H9 (cell line): ENCODE measurements at regions not wholly inside any gene's neighbourhood (a gene's known extent, or its start where the extent isn't known, plus 50 kb on each side); places are given as distances from the start of the nearest gene placed in this dataset.

Experiments
- DNase-seq: peaks from one replicate; pipeline ENCODE4 v3.0.0-alpha.2; 2017
- H2AFZ ChIP-seq: one replicate; pipeline ENCODE4 v1.6.1; 2013; ENCODE audit warnings: mild to moderate bottlenecking, low read length, control low read depth, moderate library complexity
- H2AK5ac ChIP-seq: 2 replicates; pipeline ENCODE4 v1.6.1; 2013; ENCODE audit warnings: low read length, control low read depth, mixed read lengths; ENCODE audit not compliant: insufficient read length
- H2BK120ac ChIP-seq: one replicate; pipeline ENCODE4 v1.6.1; 2013; ENCODE audit warnings: low read depth, mild to moderate bottlenecking, low read length, control low read depth, inconsistent platforms; ENCODE audit not compliant: poor library complexity, severe bottlenecking
- H2BK12ac ChIP-seq: 2 replicates; pipeline ENCODE4 v1.6.1; 2013; ENCODE audit warnings: low read length, control low read depth, mixed read lengths, low read depth; ENCODE audit not compliant: insufficient read length
- H2BK15ac ChIP-seq: 2 replicates; pipeline ENCODE4 v1.6.1; 2013; ENCODE audit warnings: low read depth, low read length, control low read depth
- H2BK20ac ChIP-seq: one replicate; pipeline ENCODE4 v1.6.1; 2013; ENCODE audit warnings: low read depth, mild to moderate bottlenecking, low read length, control low read depth, inconsistent platforms; ENCODE audit not compliant: poor library complexity, severe bottlenecking
- H2BK5ac ChIP-seq: 2 replicates; pipeline ENCODE4 v1.6.1; 2013; ENCODE audit warnings: low read length, control low read depth, mixed read lengths; ENCODE audit not compliant: insufficient read length
- H3K14ac ChIP-seq: 2 replicates; pipeline ENCODE4 v1.6.1; 2013; ENCODE audit warnings: low read length, control low read depth; ENCODE audit not compliant: insufficient read depth
- H3K18ac ChIP-seq: 2 replicates; pipeline ENCODE4 v1.6.1; 2013; ENCODE audit warnings: low read depth, mild to moderate bottlenecking, mixed read lengths, low read length, control low read depth; ENCODE audit not compliant: insufficient read length
- H3K23ac ChIP-seq: 2 replicates; pipeline ENCODE4 v1.6.1; 2013; ENCODE audit warnings: low read length, control low read depth, mixed read lengths, low read depth; ENCODE audit not compliant: insufficient read length
- H3K23me2 ChIP-seq: 2 replicates; pipeline ENCODE4 v1.6.1; 2013; ENCODE audit warnings: low read depth, mild to moderate bottlenecking, mixed read lengths, low read length, control low read depth; ENCODE audit not compliant: insufficient read length, poor library complexity, severe bottlenecking
- H3K27ac ChIP-seq: 2 replicates; pipeline ENCODE4 v1.5.1; 2013; ENCODE audit warnings: low read length, control low read depth, mixed read lengths, low read depth; ENCODE audit not compliant: insufficient read length
- H3K27me3 ChIP-seq: 2 replicates; pipeline ENCODE4 v1.6.1; 2013; ENCODE audit warnings: low read length, control low read depth, inconsistent platforms; ENCODE audit not compliant: insufficient read depth
- H3K4ac ChIP-seq: 2 replicates; pipeline ENCODE4 v1.6.1; 2013; ENCODE audit warnings: low read depth, mild to moderate bottlenecking, control low read depth, inconsistent platforms, low read length, moderate library complexity
- H3K4me1 ChIP-seq: 2 replicates; pipeline ENCODE4 v1.6.1; 2013; ENCODE audit warnings: low read length, control low read depth, inconsistent platforms; ENCODE audit not compliant: insufficient read depth
- H3K4me2 ChIP-seq: 2 replicates; pipeline ENCODE4 v1.6.1; 2013; ENCODE audit warnings: low read length, control low read depth, mixed read lengths; ENCODE audit not compliant: insufficient read length, insufficient read depth
- H3K56ac ChIP-seq: 2 replicates; pipeline ENCODE4 v1.6.1; 2013; ENCODE audit warnings: low read depth, mild to moderate bottlenecking, mixed read lengths, low read length, control low read depth; ENCODE audit not compliant: insufficient read length
- H3K79me1 ChIP-seq: 2 replicates; pipeline ENCODE4 v1.6.1; 2013; ENCODE audit warnings: low read depth, mild to moderate bottlenecking, moderate library complexity, low read length, control low read depth, inconsistent platforms; ENCODE audit not compliant: insufficient read depth, poor library complexity, severe bottlenecking
- H3K79me2 ChIP-seq: 2 replicates; pipeline ENCODE4 v1.6.1; 2013; ENCODE audit warnings: low read length, control low read depth, inconsistent platforms; ENCODE audit not compliant: insufficient read depth
- H3K9ac ChIP-seq: 2 replicates; pipeline ENCODE4 v1.6.1; 2013; ENCODE audit warnings: low read length, control low read depth, mixed read lengths; ENCODE audit not compliant: insufficient read length; ENCODE audit errors: extremely low read depth
- H3K9me3 ChIP-seq: one replicate; pipeline ENCODE4 v1.6.1; 2013; ENCODE audit warnings: low read depth, low read length, inconsistent platforms; ENCODE audit not compliant: control insufficient read depth
- H3T11ph ChIP-seq: one replicate; pipeline ENCODE4 v1.6.1; 2013; ENCODE audit warnings: mild to moderate bottlenecking, low read length, control low read depth, inconsistent platforms
- H4K20me1 ChIP-seq: one replicate; pipeline ENCODE4 v1.6.1; 2013; ENCODE audit not compliant: control insufficient read depth, insufficient read length, insufficient read depth
- H4K5ac ChIP-seq: 2 replicates; pipeline ENCODE4 v1.6.1; 2013; ENCODE audit warnings: low read depth, mild to moderate bottlenecking, mixed read lengths, low read length, control low read depth; ENCODE audit not compliant: insufficient read length
- H4K8ac ChIP-seq: replicated peaks from 2 replicates; pipeline ENCODE4 v1.6.1; 2013; ENCODE audit warnings: low read length, control low read depth, mixed read lengths, low read depth; ENCODE audit not compliant: insufficient read length
- H4K91ac ChIP-seq: 2 replicates; pipeline ENCODE4 v1.6.1; 2013; ENCODE audit warnings: low read depth, mild to moderate bottlenecking, moderate library complexity, mixed read lengths, low read length, control low read depth; ENCODE audit not compliant: insufficient read length
- H3K27ac Mint-ChIP-seq, 3 experiments: 2 replicates in 2 of 3; 3 replicates in 1 of 3; pipeline ENCODE4 v1.8.0; 2020 to 2021; ENCODE audit warnings: mixed read lengths in 3 of 3, mild to moderate bottlenecking in 1 of 3, moderate library complexity in 1 of 3
- H3K27me3 Mint-ChIP-seq: 2 replicates; pipeline ENCODE4 v1.8.0; 2021; ENCODE audit warnings: low read depth, mild to moderate bottlenecking, moderate library complexity, mixed read lengths
- H3K36me3 Mint-ChIP-seq, 3 experiments: 2 replicates in 2 of 3; 3 replicates in 1 of 3; pipeline ENCODE4 v1.8.0; 2020 to 2021; ENCODE audit warnings: low read depth in 3 of 3, mixed read lengths in 3 of 3; ENCODE audit not compliant: insufficient read depth in 1 of 3
- H3K4me1 Mint-ChIP-seq, 2 experiments: 2 replicates each; pipeline ENCODE4 v1.8.0; 2020; ENCODE audit warnings: mixed read lengths in 2 of 2
- H3K4me3 Mint-ChIP-seq, 2 experiments: 2 replicates in 1 of 2; 3 replicates in 1 of 2; pipeline ENCODE4 v1.8.0; 2020 to 2021; ENCODE audit warnings: mild to moderate bottlenecking in 2 of 2, mixed read lengths in 2 of 2, moderate library complexity in 1 of 2
- H3K9me3 Mint-ChIP-seq, 2 experiments: 2 replicates in 1 of 2; 3 replicates in 1 of 2; pipeline ENCODE4 v1.8.0; 2020; ENCODE audit warnings: mild to moderate bottlenecking in 2 of 2, mixed read lengths in 2 of 2, moderate library complexity in 1 of 2
- WGBS: extraction: QIAGEN DNeasy Blood & Tissue Kit; methylation state at CpG from one replicate; pipeline ENCODE4 v1.1.7; 2013; ENCODE audit warnings: missing lambda C conversion rate, low lambda C conversion rate, mixed read lengths; ENCODE audit not compliant: insufficient read length; ENCODE audit errors: extremely low coverage; 5-methylcytosine and 5-hydroxymethylcytosine counted together
- TF ChIP-seq, protein P1 (sequence below): fragments of 200-600 bp; sonication (generic); conservative IDR thresholded peaks from 3 replicates; pipeline ENCODE4 v1.8.0; 2021; ENCODE audit warnings: antibody characterized with exemption, mild to moderate bottlenecking

- Histone ChIP-seq H3K4ac (no peak overlapping the region), H3K23me2 (no peaks in the 10 kb centered on the region), H3T11ph (no peak overlapping the region), H4K5ac (no peak overlapping the region), H3K23ac (no peak overlapping the region), H2BK20ac (no peak overlapping the region), H4K20me1 (no peaks in the 10 kb centered on the region), H4K8ac (no peak overlapping the region), H3K9me3 (no peaks in the 10 kb centered on the region), H2AFZ (no peak overlapping the region), H3K4me1 (peaks cover 2% of the 10 kb centered on the region; the same call in 1 of the 2 replicates), H3K14ac (no peak overlapping the region), H2BK12ac (no peak overlapping the region), H3K79me2 (no peaks in the 10 kb centered on the region), H3K18ac (no peak overlapping the region), H4K91ac (no peak overlapping the region), H2BK15ac (no peak overlapping the region), H2BK5ac (no peak overlapping the region), H3K9ac (no peak overlapping the region), H3K27ac (no peak overlapping the region), H2AK5ac (no peak overlapping the region), H2BK120ac (no peak overlapping the region), H3K79me1 (no peaks in the 10 kb centered on the region), H3K4me2 (no peak overlapping the region), H3K27me3 (no peaks in the 10 kb centered on the region), H3K56ac (no peak overlapping the region)
- Mint-ChIP-seq H3K27ac (no peak overlapping the region), H3K4me1 (peaks cover 58 to 63% of the 10 kb centered on the region in 2 experiments), H3K36me3 (no peaks in the 10 kb centered on the region; a peak in 1 of 7 replicates), H3K9me3 (peaks cover 5 to 12% of the 10 kb centered on the region in 2 experiments; a peak in 2 of 5 replicates), H3K4me3 (no peak overlapping the region), H3K27me3 (peaks cover 20% of the 10 kb centered on the region)
- TF ChIP-seq, protein P1, sequence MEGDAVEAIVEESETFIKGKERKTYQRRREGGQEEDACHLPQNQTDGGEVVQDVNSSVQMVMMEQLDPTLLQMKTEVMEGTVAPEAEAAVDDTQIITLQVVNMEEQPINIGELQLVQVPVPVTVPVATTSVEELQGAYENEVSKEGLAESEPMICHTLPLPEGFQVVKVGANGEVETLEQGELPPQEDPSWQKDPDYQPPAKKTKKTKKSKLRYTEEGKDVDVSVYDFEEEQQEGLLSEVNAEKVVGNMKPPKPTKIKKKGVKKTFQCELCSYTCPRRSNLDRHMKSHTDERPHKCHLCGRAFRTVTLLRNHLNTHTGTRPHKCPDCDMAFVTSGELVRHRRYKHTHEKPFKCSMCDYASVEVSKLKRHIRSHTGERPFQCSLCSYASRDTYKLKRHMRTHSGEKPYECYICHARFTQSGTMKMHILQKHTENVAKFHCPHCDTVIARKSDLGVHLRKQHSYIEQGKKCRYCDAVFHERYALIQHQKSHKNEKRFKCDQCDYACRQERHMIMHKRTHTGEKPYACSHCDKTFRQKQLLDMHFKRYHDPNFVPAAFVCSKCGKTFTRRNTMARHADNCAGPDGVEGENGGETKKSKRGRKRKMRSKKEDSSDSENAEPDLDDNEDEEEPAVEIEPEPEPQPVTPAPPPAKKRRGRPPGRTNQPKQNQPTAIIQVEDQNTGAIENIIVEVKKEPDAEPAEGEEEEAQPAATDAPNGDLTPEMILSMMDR, result no peak
- no CpG with 5 or more reads among the region's 8 CpGs for WGBS
- no peak for DNase-seq
Observed at GRCh38 chr17:77832180-77832560, 126.3 kb upstream of the TNRC6C start.
